ENCODE measurements at regions not wholly inside any gene's neighbourhood (a gene's known extent, or its start where the extent isn't known, plus 50 kb on each side); places are given as distances from the start of the nearest gene placed in this dataset.

GRCh38 chr6:137358273-137358672 is 135.9 kb downstream of the OLIG3 start:
- TF ChIP-seq POLR2A (IDR thresholded peaks at IDR 0.05), result no peak
- no peak for TF ChIP-seq CTCF (IDR thresholded peaks at IDR 0.05)

Data from thyroid gland (tissue), 4 donors.